HEK293 (cell line): ENCODE measurements at regions not wholly inside any gene's neighbourhood (a gene's known extent, or its start where the extent isn't known, plus 50 kb on each side); places are given as distances from the start of the nearest gene placed in this dataset.

ENCODE experiments used
- CTCF ChIA-PET: fragments of 350-600 bp; formaldehyde crosslinking; extraction: SDS; loops from one replicate; lab custom pipeline; 2021; ENCODE audit warnings: antibody characterized with exemption; lab: Yijun Ruan, JAX
- POLR2A ChIA-PET: fragments of 300-600 bp; formaldehyde crosslinking; extraction: SDS; loops from one replicate; lab custom pipeline; 2020; ENCODE audit warnings: antibody characterized with exemption, inconsistent platforms; lab: Yijun Ruan, JAX
- H3K27ac ChIP-seq: fragments of 200-500 bp; sonication (Bioruptor generic); 2 replicates; pipeline ENCODE4 v1.5.1; 2014; ENCODE audit warnings: low read depth, low read length, control low read depth, inconsistent platforms; ENCODE audit errors: extremely low read depth
- H3K36me3 ChIP-seq, 2 experiments: fragments of 200-500 bp in 1 of 2; sonication (Bioruptor generic) in 1 of 2; 1 replicate in 1 of 2; 2 replicates in 1 of 2; pipeline ENCODE4 v1.5.1; 2014 to 2017; ENCODE audit warnings: inconsistent platforms in 2 of 2, low read length in 2 of 2; ENCODE audit not compliant: control insufficient read depth in 2 of 2, insufficient read depth in 1 of 2
- H3K4me1 ChIP-seq: fragments of 200-500 bp; sonication (Bioruptor generic); 2 replicates; pipeline ENCODE4 v1.5.1; 2014; ENCODE audit warnings: mild to moderate bottlenecking, low read length, inconsistent platforms; ENCODE audit not compliant: control insufficient read depth, insufficient read depth
- H3K4me3 ChIP-seq: 2 replicates; pipeline ENCODE4 v1.5.1; 2011; ENCODE audit warnings: low read depth, mild to moderate bottlenecking, control low read depth, low read length, moderate library complexity
- H3K9me3 ChIP-seq: fragments of 200-500 bp; sonication (Bioruptor generic); 2 replicates; pipeline ENCODE4 v1.5.1; 2014; ENCODE audit warnings: low read depth, low read length, inconsistent platforms; ENCODE audit not compliant: control insufficient read depth, insufficient read depth
- KLF10 ChIP-seq: fragments of 450-650 bp; IDR thresholded peaks from 2 replicates; pipeline ENCODE4 v1.5.1; 2018; ENCODE audit warnings: missing biosample characterization, mild to moderate bottlenecking, missing genetic modification characterization
- PRDM1 ChIP-seq: fragments of 450-650 bp; formaldehyde crosslinking; IDR thresholded peaks from 2 replicates; pipeline ENCODE4; 2016; ENCODE audit warnings: missing biosample characterization, missing genetic modification characterization
- ZBTB49 ChIP-seq: fragments of 450-650 bp; formaldehyde crosslinking; IDR thresholded peaks from 2 replicates; pipeline ENCODE4 v1.5.1; 2016; ENCODE audit warnings: missing biosample characterization, missing genetic modification characterization, low read depth
- ZBTB8A ChIP-seq: fragments of 450-650 bp; formaldehyde crosslinking; IDR thresholded peaks from 2 replicates; pipeline ENCODE4 v1.5.1; 2016; ENCODE audit warnings: missing biosample characterization, missing genetic modification characterization
- ZNF221 ChIP-seq: fragments of 450-650 bp; formaldehyde crosslinking; IDR thresholded peaks from 2 replicates; pipeline ENCODE4 v1.5.1; 2017; ENCODE audit warnings: missing biosample characterization, missing genetic modification characterization, borderline replicate concordance
- ZNF280D ChIP-seq: fragments of 450-650 bp; formaldehyde crosslinking; IDR thresholded peaks from 2 replicates; pipeline ENCODE4 v1.5.1; 2016; ENCODE audit warnings: missing biosample characterization, missing genetic modification characterization
- ZNF404 ChIP-seq: fragments of 450-650 bp; formaldehyde crosslinking; IDR thresholded peaks from 2 replicates; pipeline ENCODE4 v1.5.1; 2017; ENCODE audit warnings: missing biosample characterization, missing genetic modification characterization
- ZNF423 ChIP-seq: fragments of 450-650 bp; formaldehyde crosslinking; IDR thresholded peaks from 2 replicates; pipeline ENCODE4 v1.5.1; 2016; ENCODE audit warnings: missing biosample characterization, missing genetic modification characterization
- ZNF48 ChIP-seq: fragments of 450-650 bp; formaldehyde crosslinking; IDR thresholded peaks from 2 replicates; pipeline ENCODE4 v1.5.1; 2016; ENCODE audit warnings: missing biosample characterization, missing genetic modification characterization
- ZNF518A ChIP-seq: fragments of 450-650 bp; formaldehyde crosslinking; conservative IDR thresholded peaks from 2 replicates; pipeline ENCODE4 v1.5.1; 2016; ENCODE audit warnings: low read depth, missing biosample characterization, missing genetic modification characterization
- ZNF571 ChIP-seq: fragments of 450-650 bp; formaldehyde crosslinking; IDR thresholded peaks from 2 replicates; pipeline ENCODE4 v1.5.0; 2017; ENCODE audit warnings: missing biosample characterization, missing genetic modification characterization
- ZNF654 ChIP-seq: fragments of 450-650 bp; formaldehyde crosslinking; IDR thresholded peaks from 2 replicates; pipeline ENCODE4 v1.5.1; 2016; ENCODE audit warnings: low read depth, missing biosample characterization, missing genetic modification characterization
- ZNF692 ChIP-seq: fragments of 450-650 bp; formaldehyde crosslinking; IDR thresholded peaks from 2 replicates; pipeline ENCODE4 v1.5.1; 2016; ENCODE audit warnings: missing biosample characterization, missing genetic modification characterization

- no peak overlapping the region for H3K27ac ChIP-seq
- POLR2A ChIA-PET = no interaction called here
- no peak overlapping the region for H3K4me3 ChIP-seq
- H3K9me3 ChIP-seq = no peaks in the 10 kb centered on the region
- no peak for TF ChIP-seq ZNF48
- no peak for TF ChIP-seq ZNF518A (tag by site-specific recombination)
- no peak for TF ChIP-seq ZNF404 (tag by site-specific recombination)
- no peak for TF ChIP-seq KLF10 (tag by site-specific recombination)
- TF ChIP-seq ZNF571 (tag by site-specific recombination) = no peak
- no peak for TF ChIP-seq ZBTB8A (tag by site-specific recombination)
- no peak for TF ChIP-seq ZNF692 (tag by site-specific recombination)
- no peak for TF ChIP-seq ZNF280D (tag by site-specific recombination)
- no peak for TF ChIP-seq ZNF654 (tag by site-specific recombination)
- no peak for TF ChIP-seq ZNF423 (tag by site-specific recombination)
- no peak for TF ChIP-seq PRDM1
- TF ChIP-seq ZNF221 = no peak
- CTCF ChIA-PET = no interaction called here
- no peaks in the 10 kb centered on the region for H3K36me3 ChIP-seq
- 0 out of 2 replicates have a peak, but pooled peaks cover 3% of the 10 kb centered on the region for H3K4me1 ChIP-seq
Observed at GRCh38 chr14:34257505-34257904, 204.5 kb downstream of the SPTSSA start.

GRCh38 chr14:34256223-34256622 is 205.8 kb downstream of the SPTSSA start:
- POLR2A ChIA-PET = no interaction called here
- H3K36me3 ChIP-seq = no peaks in the 10 kb centered on the region
- no peak overlapping the region for H3K4me3 ChIP-seq
- 0 out of 2 replicates have a peak, but pooled peaks cover 3% of the 10 kb centered on the region for H3K4me1 ChIP-seq
- no peak for TF ChIP-seq ZBTB49 (tag by site-specific recombination)
- H3K27ac ChIP-seq = no peak overlapping the region
- CTCF ChIA-PET = no interaction called here
- H3K9me3 ChIP-seq = no peaks in the 10 kb centered on the region
